Kidney epithelial cell (primary cell): ENCODE measurements at regions not wholly inside any gene's neighbourhood (a gene's known extent, or its start where the extent isn't known, plus 50 kb on each side); places are given as distances from the start of the nearest gene placed in this dataset.

Source experiments
- DNase-seq: peaks from one replicate; pipeline ENCODE4 v3.0.0-alpha.2; 2010; ENCODE audit warnings: low read depth
- H3K27me3 ChIP-seq: 2 replicates; pipeline ENCODE4 v1.6.0; 2011; ENCODE audit warnings: low read length; ENCODE audit not compliant: control insufficient read depth, insufficient read depth
- H3K36me3 ChIP-seq: 2 replicates; pipeline ENCODE4 v1.5.1; 2011; ENCODE audit warnings: low read length; ENCODE audit not compliant: control insufficient read depth, insufficient read depth
- H3K4me3 ChIP-seq: 2 replicates; pipeline ENCODE4 v1.5.1; 2011; ENCODE audit warnings: low read depth, mild to moderate bottlenecking, control low read depth, low read length
- CTCF ChIP-seq: IDR thresholded peaks from 2 replicates; pipeline ENCODE4 v1.5.1; 2011; ENCODE audit warnings: mild to moderate bottlenecking, moderate library complexity, low read length, control low read depth, inconsistent platforms; ENCODE audit not compliant: insufficient read depth, poor library complexity, severe bottlenecking

DNA sequence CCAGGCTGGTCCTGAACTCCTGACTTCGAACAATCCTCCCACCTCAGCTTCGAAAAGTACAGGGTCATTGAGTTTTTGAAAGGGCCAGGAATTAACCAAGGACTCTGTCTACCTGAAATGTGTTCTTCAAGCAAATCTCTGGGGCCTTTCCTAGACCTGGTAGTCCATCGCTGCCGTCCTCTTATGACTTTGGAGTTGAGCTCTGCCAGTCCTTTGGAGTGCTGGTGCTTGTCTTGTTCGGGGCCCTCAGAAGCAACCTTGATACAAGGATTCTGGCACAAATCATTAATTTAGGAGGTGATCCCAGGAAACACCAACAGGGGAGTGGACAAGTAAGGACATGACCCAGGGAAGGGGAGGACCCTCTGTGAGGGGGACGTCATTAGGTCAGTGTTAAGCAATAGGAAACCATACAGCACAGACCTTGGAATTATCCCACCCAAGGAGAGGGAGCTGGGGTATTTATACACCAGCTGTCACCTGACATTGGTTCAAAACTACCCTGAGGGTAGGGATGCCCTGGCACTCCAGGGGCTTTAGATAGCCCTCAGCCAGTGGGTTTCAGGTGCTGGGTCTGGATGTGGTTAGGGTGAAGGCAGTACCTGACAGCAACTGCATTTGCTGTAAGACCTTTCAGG, 187.2 kb downstream of the FOXL1 start:
- no peak for DNase-seq
- H3K27me3 ChIP-seq: peaks cover 2% of the 10 kb centered on the region
- H3K4me3 ChIP-seq: no peak overlapping the region
- no peaks in the 10 kb centered on the region for H3K36me3 ChIP-seq
- no peak for TF ChIP-seq CTCF

DNA sequence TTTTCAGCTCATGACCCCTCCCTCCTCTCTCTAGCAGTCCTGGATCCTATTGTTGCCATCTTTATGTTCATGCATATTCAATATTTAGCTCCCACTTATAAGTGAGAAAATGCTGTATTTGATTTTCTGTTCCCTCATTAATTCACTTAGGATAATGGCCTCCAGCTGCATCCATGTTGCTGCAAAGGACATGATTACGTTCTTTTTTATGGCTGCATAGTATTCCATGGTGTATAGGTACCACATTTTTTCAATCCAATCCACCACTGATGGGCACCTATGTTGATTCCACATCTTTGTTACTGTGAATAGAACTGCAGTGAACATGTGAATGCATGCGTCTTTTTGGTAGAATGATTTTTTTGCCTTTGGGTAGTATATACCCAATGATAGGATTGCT, 188.4 kb downstream of the FOXL1 start:
- TF ChIP-seq CTCF: no peak
- Histone ChIP-seq H3K36me3 (no peaks in the 10 kb centered on the region), H3K27me3 (no peaks in the 10 kb centered on the region), H3K4me3 (no peak overlapping the region)
- no peak for DNase-seq

DNA sequence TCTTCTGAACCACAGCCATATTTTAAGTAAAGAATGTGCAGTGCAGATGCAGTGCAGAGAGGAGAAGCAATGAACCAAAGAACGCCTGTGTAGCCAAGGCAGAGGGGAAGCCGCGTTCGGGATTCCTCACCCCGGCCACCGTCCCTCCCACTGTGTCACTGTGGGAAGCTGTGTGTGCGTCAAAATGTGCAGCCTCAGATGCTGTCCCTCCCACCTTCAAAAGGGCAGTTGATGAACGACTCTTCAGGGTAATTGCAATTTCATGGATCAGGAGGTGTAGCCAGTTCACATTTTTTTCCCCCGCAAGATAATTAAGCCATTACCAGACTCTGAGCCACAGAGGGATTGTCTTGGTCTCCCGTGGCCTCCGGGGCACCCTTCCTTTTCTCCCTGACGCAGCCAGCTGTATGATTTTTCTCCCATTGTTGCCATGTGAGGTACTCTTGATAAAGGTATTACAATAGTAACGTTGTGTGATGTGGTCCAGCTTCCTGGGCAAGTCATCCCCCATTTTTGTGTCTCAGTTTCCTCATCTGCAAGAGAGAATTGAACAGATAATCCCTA, 190.0 kb downstream of the FOXL1 start:
- DNase-seq: no peak
- TF ChIP-seq CTCF: no peak
- H3K36me3 ChIP-seq: no peaks in the 10 kb centered on the region

DNA sequence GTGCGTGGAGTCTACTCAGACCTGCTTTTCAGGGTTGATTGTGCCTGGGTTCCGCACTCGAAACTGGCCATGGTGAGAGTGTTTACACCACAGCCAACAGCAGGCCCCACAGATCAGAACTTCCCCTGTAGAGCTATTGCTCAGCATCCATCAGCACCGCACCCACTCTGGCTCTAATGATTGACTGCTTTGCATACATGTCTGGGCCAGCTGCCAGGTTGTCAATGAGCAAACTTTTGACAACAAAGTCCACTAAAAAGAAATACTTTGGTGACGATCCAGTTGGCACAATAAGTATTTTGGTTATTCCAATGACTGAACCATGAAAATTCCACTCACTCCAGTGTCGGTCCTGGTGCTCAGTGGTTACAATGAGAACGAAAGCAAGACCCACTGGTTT, 190.7 kb downstream of the FOXL1 start:
- H3K36me3 ChIP-seq: no peaks in the 10 kb centered on the region
- no peak overlapping the region for H3K4me3 ChIP-seq
- no peaks in the 10 kb centered on the region for H3K27me3 ChIP-seq
- DNase-seq: no peak
- TF ChIP-seq CTCF: no peak

More for the DNA sequence above, 190.0 kb downstream of the FOXL1 start:
- Histone ChIP-seq H3K4me3 (no peak overlapping the region), H3K27me3 (no peaks in the 10 kb centered on the region)

GRCh38 chr16:86771506-86772460, 193.4 kb downstream of the FOXL1 start:
- H3K27me3 ChIP-seq: no peaks in the 10 kb centered on the region
- H3K36me3 ChIP-seq: no peaks in the 10 kb centered on the region
- DNase-seq: no peak
- no peak overlapping the region for H3K4me3 ChIP-seq
- TF ChIP-seq CTCF: no peak
